HepG2 (cell line): ENCODE measurements at regions not wholly inside any gene's neighbourhood (a gene's known extent, or its start where the extent isn't known, plus 50 kb on each side); places are given as distances from the start of the nearest gene placed in this dataset.

Experiments used
- ATAC-seq: fragments of 200-7000 bp; cut with Tn5 transposase; 3 replicates; pipeline ENCODE4 v1.9.1; 2020; ENCODE audit warnings: mild to moderate bottlenecking, moderate library complexity
- BruUV-seq: library from RNA; stranded (reverse); fragments of 400-500 nt; replicated peaks from 2 replicates; lab custom pipeline; 2021; lab: Mats Ljungman, UMichigan
- CTCF ChIA-PET: fragments of 300-600 bp; formaldehyde crosslinking; extraction: SDS; loops from one replicate; lab custom pipeline; 2021; ENCODE audit warnings: low total read pairs, inconsistent platforms, low intra/inter-chr PET ratio; lab: Yijun Ruan, JAX
- POLR2A ChIA-PET: fragments of 350-600 bp; sonication (Branson Sonifier 250); formaldehyde crosslinking; loops from one replicate; lab custom pipeline; 2020; ENCODE audit warnings: antibody characterized with exemption, inconsistent platforms; lab: Yijun Ruan, JAX
- DNase-seq: peaks from one replicate; pipeline ENCODE4 v3.0.0-alpha.2; 2015; ENCODE audit warnings: low spot score
- FAIRE-seq: peaks from 3 replicates; lab custom pipeline; 2011; peaks lifted over from hg19 to GRCh38; lab: Jason Lieb, UNC
- H2AFZ ChIP-seq: one replicate; pipeline ENCODE4 v1.6.1; 2011; ENCODE audit warnings: low read length, inconsistent platforms
- H3K27ac ChIP-seq: fragments of 300-600 bp; 3 replicates; pipeline ENCODE4 v1.8.0; 2011; ENCODE audit warnings: mixed run types, mild to moderate bottlenecking, mixed read lengths, low read length, inconsistent platforms; ENCODE audit not compliant: insufficient read depth; ENCODE audit errors: extremely low read length
- H3K27me3 ChIP-seq, 2 experiments: fragments of 200-600 bp in 1 of 2; 2 replicates in 1 of 2; 3 replicates in 1 of 2; pipeline versions ENCODE4 v1.6.0 to v1.8.0; 2011; ENCODE audit warnings: low read length in 2 of 2, mild to moderate bottlenecking in 2 of 2, moderate library complexity in 2 of 2, inconsistent platforms in 1 of 2; ENCODE audit not compliant: insufficient read depth in 2 of 2, control insufficient read depth in 1 of 2
- H3K36me3 ChIP-seq, 2 experiments: fragments of 200-600 bp in 1 of 2; replicated peaks in 1 of 2; 2 replicates in 1 of 2; 3 replicates in 1 of 2; pipeline versions ENCODE4 v1.5.1 to v1.8.0; 2011; ENCODE audit warnings: low read length in 2 of 2, inconsistent platforms in 1 of 2; ENCODE audit not compliant: insufficient read depth in 2 of 2, control insufficient read depth in 1 of 2
- H3K4me1 ChIP-seq: 2 replicates; pipeline ENCODE4 v1.5.1; 2012; ENCODE audit warnings: low read length, inconsistent platforms; ENCODE audit not compliant: insufficient read depth
- H3K4me2 ChIP-seq: 2 replicates; pipeline ENCODE4 v1.6.0; 2011; ENCODE audit warnings: low read depth, low read length, inconsistent platforms
- H3K4me3 ChIP-seq, 3 experiments: fragments of 200-600 bp in 1 of 3; sonication (generic), shearing (Covaris generic) in 1 of 3; replicated peaks in 1 of 3; 2 replicates each; pipeline ENCODE4 v1.5.1; 2011 to 2016; ENCODE audit warnings: low read length in 3 of 3, inconsistent platforms in 2 of 3, low read depth in 2 of 3, mild to moderate bottlenecking in 2 of 3, control low read depth in 1 of 3, mixed read lengths in 1 of 3; ENCODE audit not compliant: insufficient read depth in 1 of 3
- H3K79me2 ChIP-seq: one replicate; pipeline ENCODE4 v1.6.1; 2011; ENCODE audit warnings: low read length, inconsistent platforms; ENCODE audit not compliant: insufficient read depth
- H3K9ac ChIP-seq: 2 replicates; pipeline ENCODE4 v1.6.0; 2011; ENCODE audit warnings: mild to moderate bottlenecking, low read depth, low read length, inconsistent platforms; ENCODE audit not compliant: insufficient read depth
- H3K9me3 ChIP-seq: 2 replicates; pipeline ENCODE4 v1.5.1; 2012; ENCODE audit warnings: mild to moderate bottlenecking, low read length
- H4K20me1 ChIP-seq: 2 replicates; pipeline ENCODE4 v1.6.0; 2011; ENCODE audit warnings: inconsistent platforms, mild to moderate bottlenecking, low read length, moderate library complexity; ENCODE audit not compliant: insufficient read depth
- ADNP ChIP-seq: sonication (generic); formaldehyde crosslinking; IDR thresholded peaks from 2 replicates; pipeline ENCODE4 v1.4.0; 2020; ENCODE audit warnings: missing genetic modification reagents
- ETV6 ChIP-seq: sonication (generic); formaldehyde crosslinking; conservative IDR thresholded peaks from 2 replicates; pipeline ENCODE4 v1.4.0; 2020; ENCODE audit warnings: missing genetic modification reagents
- FOXA1 ChIP-seq, 2 experiments: fragments of 450-650 bp in 1 of 2; sonication (generic) in 1 of 2; formaldehyde crosslinking in 1 of 2; IDR thresholded peaks; 2 replicates each; pipeline versions ENCODE4 v1.4.0 to v1.6.1; 2016 to 2020; ENCODE audit warnings: missing genetic modification reagents in 1 of 2
- GABPB1 ChIP-seq: IDR thresholded peaks from 2 replicates; pipeline ENCODE4 v1.6.1; 2016; ENCODE audit warnings: mild to moderate bottlenecking, missing genetic modification reagents, moderate library complexity, missing compliant biosample characterization
- NKX3-1 ChIP-seq: sonication (generic); formaldehyde crosslinking; IDR thresholded peaks from 2 replicates; pipeline ENCODE4 v1.5.0; 2020; ENCODE audit warnings: missing genetic modification reagents
- REXO4 ChIP-seq: sonication (generic); formaldehyde crosslinking; IDR thresholded peaks from 2 replicates; pipeline ENCODE4 v1.8.0; 2022; ENCODE audit warnings: missing genetic modification reagents, mild to moderate bottlenecking, borderline replicate concordance
- SIN3B ChIP-seq: fragments of 150-350 bp; IDR thresholded peaks from 2 replicates; pipeline ENCODE4 v1.6.1; 2014; ENCODE audit warnings: low read length
- SRY ChIP-seq: sonication (generic); formaldehyde crosslinking; IDR thresholded peaks from 2 replicates; pipeline ENCODE4 v1.8.0; 2022; ENCODE audit warnings: mild to moderate bottlenecking, missing genetic modification reagents
- SUZ12 ChIP-seq: fragments of 150-350 bp; IDR thresholded peaks from 2 replicates; pipeline ENCODE4 v1.6.1; 2014; ENCODE audit warnings: low read depth, low read length
- TARDBP ChIP-seq: sonication (generic); formaldehyde crosslinking; IDR thresholded peaks from 2 replicates; pipeline ENCODE4 v1.8.0; 2022; ENCODE audit warnings: mild to moderate bottlenecking, missing genetic modification reagents
- ZMYM3 ChIP-seq: sonication (generic); formaldehyde crosslinking; IDR thresholded peaks from 2 replicates; pipeline ENCODE4 v1.5.1; 2020; ENCODE audit warnings: mild to moderate bottlenecking, missing genetic modification reagents
- ZNF121 ChIP-seq: sonication (generic); formaldehyde crosslinking; IDR thresholded peaks from 2 replicates; pipeline ENCODE4 v1.5.0; 2020; ENCODE audit warnings: mild to moderate bottlenecking, missing genetic modification reagents
- ZNF503 ChIP-seq: sonication (generic); formaldehyde crosslinking; IDR thresholded peaks from 2 replicates; pipeline ENCODE4 v1.4.0; 2020; ENCODE audit warnings: missing genetic modification reagents
- ZNF850 ChIP-seq: sonication (generic); formaldehyde crosslinking; conservative IDR thresholded peaks from 2 replicates; pipeline ENCODE4 v1.9.0; 2021; ENCODE audit warnings: mild to moderate bottlenecking, missing genetic modification reagents
- WGBS: methylation state at CpG from one replicate; pipeline ENCODE4 v1.1.6; 2017; ENCODE audit warnings: low lambda C conversion rate; 5-methylcytosine and 5-hydroxymethylcytosine counted together
- in situ Hi-C: cut with HindIII; loops from 2 replicates; pipeline ENCODE4 v1.10.0; 2017; ENCODE audit warnings: low pct_unique_long_range_greater_than_20kb; ENCODE audit not compliant: extremely low pct_ligation_motif_present
- intact Hi-C: fragments of 100-400 bp; cut with micrococcal nuclease; formaldehyde crosslinking; loops from one replicate; pipeline ENCODE4 v1.10.0; 2022; ENCODE audit not compliant: unreplicated experiment
- TF ChIP-seq, protein P1 (sequence below): sonication (generic); formaldehyde crosslinking; IDR thresholded peaks from 2 replicates; pipeline ENCODE4 v1.8.1; 2023; ENCODE audit warnings: missing genetic modification reagents, inconsistent platforms, borderline replicate concordance
- TF ChIP-seq, protein P2 (sequence below): sonication (generic); formaldehyde crosslinking; IDR thresholded peaks from 2 replicates; pipeline ENCODE4 v1.4.0; 2020; ENCODE audit warnings: missing genetic modification reagents, borderline replicate concordance
- TF ChIP-seq, protein P3 (sequence below): sonication (generic); formaldehyde crosslinking; IDR thresholded peaks from 2 replicates; pipeline ENCODE4 v1.4.0; 2020; ENCODE audit warnings: missing genetic modification reagents

- intact Hi-C loops, result no loop called here
- H4K20me1 ChIP-seq, result no peaks in the 10 kb centered on the region
- POLR2A ChIA-PET, result no interaction called here
- ATAC-seq, result no peak
- no peak for TF ChIP-seq ETV6
- TF ChIP-seq ZNF121 (CRISPR knock-in tag), result no peak
- TF ChIP-seq GABPB1 (CRISPR knock-in tag), result no peak
- no peak for TF ChIP-seq SRY (CRISPR knock-in tag)
- TF ChIP-seq, protein P1, sequence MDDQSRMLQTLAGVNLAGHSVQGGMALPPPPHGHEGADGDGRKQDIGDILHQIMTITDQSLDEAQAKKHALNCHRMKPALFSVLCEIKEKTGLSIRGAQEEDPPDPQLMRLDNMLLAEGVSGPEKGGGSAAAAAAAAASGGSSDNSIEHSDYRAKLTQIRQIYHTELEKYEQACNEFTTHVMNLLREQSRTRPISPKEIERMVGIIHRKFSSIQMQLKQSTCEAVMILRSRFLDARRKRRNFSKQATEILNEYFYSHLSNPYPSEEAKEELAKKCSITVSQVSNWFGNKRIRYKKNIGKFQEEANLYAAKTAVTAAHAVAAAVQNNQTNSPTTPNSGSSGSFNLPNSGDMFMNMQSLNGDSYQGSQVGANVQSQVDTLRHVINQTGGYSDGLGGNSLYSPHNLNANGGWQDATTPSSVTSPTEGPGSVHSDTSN (CRISPR knock-in tag), result no peak
- TF ChIP-seq NKX3-1 (CRISPR knock-in tag), result no peak
- TF ChIP-seq, protein P2, sequence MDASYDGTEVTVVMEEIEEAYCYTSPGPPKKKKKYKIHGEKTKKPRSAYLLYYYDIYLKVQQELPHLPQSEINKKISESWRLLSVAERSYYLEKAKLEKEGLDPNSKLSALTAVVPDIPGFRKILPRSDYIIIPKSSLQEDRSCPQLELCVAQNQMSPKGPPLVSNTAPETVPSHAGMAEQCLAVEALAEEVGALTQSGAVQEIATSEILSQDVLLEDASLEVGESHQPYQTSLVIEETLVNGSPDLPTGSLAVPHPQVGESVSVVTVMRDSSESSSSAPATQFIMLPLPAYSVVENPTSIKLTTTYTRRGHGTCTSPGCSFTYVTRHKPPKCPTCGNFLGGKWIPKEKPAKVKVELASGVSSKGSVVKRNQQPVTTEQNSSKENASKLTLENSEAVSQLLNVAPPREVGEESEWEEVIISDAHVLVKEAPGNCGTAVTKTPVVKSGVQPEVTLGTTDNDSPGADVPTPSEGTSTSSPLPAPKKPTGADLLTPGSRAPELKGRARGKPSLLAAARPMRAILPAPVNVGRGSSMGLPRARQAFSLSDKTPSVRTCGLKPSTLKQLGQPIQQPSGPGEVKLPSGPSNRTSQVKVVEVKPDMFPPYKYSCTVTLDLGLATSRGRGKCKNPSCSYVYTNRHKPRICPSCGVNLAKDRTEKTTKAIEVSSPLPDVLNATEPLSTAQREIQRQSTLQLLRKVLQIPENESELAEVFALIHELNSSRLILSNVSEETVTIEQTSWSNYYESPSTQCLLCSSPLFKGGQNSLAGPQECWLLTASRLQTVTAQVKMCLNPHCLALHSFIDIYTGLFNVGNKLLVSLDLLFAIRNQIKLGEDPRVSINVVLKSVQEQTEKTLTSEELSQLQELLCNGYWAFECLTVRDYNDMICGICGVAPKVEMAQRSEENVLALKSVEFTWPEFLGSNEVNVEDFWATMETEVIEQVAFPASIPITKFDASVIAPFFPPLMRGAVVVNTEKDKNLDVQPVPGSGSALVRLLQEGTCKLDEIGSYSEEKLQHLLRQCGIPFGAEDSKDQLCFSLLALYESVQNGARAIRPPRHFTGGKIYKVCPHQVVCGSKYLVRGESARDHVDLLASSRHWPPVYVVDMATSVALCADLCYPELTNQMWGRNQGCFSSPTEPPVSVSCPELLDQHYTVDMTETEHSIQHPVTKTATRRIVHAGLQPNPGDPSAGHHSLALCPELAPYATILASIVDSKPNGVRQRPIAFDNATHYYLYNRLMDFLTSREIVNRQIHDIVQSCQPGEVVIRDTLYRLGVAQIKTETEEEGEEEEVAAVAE (CRISPR knock-in tag), result no peak
- TF ChIP-seq SUZ12, result no peak
- no peak for TF ChIP-seq ZNF503 (CRISPR knock-in tag)
- TF ChIP-seq ZMYM3 (CRISPR knock-in tag), result no peak
- no peak for TF ChIP-seq FOXA1 (IDR thresholded peaks at IDR 0.05)
- TF ChIP-seq FOXA1 (CRISPR knock-in tag; IDR thresholded peaks at IDR 0.05), result no peak
- no peak for TF ChIP-seq REXO4 (CRISPR knock-in tag)
- TF ChIP-seq TARDBP (CRISPR knock-in tag), result no peak
- no peak for TF ChIP-seq ADNP (CRISPR knock-in tag)
- no peak for TF ChIP-seq ZNF850 (CRISPR knock-in tag)
- no peak for TF ChIP-seq SIN3B
- TF ChIP-seq, protein P3, sequence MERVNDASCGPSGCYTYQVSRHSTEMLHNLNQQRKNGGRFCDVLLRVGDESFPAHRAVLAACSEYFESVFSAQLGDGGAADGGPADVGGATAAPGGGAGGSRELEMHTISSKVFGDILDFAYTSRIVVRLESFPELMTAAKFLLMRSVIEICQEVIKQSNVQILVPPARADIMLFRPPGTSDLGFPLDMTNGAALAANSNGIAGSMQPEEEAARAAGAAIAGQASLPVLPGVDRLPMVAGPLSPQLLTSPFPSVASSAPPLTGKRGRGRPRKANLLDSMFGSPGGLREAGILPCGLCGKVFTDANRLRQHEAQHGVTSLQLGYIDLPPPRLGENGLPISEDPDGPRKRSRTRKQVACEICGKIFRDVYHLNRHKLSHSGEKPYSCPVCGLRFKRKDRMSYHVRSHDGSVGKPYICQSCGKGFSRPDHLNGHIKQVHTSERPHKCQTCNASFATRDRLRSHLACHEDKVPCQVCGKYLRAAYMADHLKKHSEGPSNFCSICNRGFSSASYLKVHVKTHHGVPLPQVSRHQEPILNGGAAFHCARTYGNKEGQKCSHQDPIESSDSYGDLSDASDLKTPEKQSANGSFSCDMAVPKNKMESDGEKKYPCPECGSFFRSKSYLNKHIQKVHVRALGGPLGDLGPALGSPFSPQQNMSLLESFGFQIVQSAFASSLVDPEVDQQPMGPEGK (CRISPR knock-in tag), result no peak
- TF ChIP-seq, all 625 proteins: peak for 0
- FAIRE-seq (no peak), DNase-seq (no peak)
- no peak overlapping the region for H2AFZ ChIP-seq
- no peak overlapping the region for H3K4me3 ChIP-seq
- H3K9me3 ChIP-seq, result no peaks in the 10 kb centered on the region
- WGBS, result 12% methylated on average over 2 of the region's 2 CpGs
- CTCF ChIA-PET, result no interaction called here
- BruUV-seq, result no TSS peak
- in situ Hi-C loops, result no loop called here
- no peaks in the 10 kb centered on the region for H3K36me3 ChIP-seq
- H3K79me2 ChIP-seq, result no peaks in the 10 kb centered on the region
- no peak overlapping the region for H3K27ac ChIP-seq
- no peaks in the 10 kb centered on the region for H3K27me3 ChIP-seq
- H3K9ac ChIP-seq, result no peak overlapping the region
- no peak overlapping the region for H3K4me2 ChIP-seq
- H3K4me1 ChIP-seq, result no peaks in the 10 kb centered on the region
Measured at GRCh38 chr5:156254196-156254595, 72.8 kb upstream of the SGCD start.
